ENCODE measurements at regions not wholly inside any gene's neighbourhood (a gene's known extent, or its start where the extent isn't known, plus 50 kb on each side); places are given as distances from the start of the nearest gene placed in this dataset.

DNA sequence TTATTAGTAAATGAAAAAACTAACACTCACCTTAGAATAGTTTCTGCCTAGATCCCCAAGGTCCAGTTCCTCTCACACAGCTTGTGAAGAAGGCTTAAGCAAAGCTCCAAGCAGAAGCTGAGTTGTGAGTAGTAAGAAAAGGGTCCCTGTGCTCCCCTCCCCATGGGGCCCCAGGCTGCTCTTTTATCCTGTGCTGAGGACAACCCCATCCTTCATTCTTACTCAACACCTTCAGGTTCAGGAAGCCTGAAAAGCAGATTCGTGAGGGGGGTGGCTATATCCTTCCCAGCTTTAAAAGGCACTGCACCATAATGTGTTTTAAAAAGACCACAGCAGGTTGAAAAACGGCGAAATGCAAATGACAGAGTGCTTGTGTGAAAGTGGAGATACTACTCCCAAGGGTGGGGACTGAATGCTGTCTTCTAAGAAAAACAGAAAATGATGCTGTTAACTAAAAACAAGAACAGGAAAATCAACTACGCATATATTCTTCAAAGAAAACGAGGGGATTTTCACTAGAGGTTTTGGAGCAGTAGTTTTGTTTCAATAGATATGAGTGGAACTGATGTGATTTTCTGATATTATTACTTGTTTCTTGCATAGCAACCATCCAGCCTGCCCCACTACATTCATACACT, 182.7 kb downstream of the KTN1 start (continued):
- TF ChIP-seq, protein P1, sequence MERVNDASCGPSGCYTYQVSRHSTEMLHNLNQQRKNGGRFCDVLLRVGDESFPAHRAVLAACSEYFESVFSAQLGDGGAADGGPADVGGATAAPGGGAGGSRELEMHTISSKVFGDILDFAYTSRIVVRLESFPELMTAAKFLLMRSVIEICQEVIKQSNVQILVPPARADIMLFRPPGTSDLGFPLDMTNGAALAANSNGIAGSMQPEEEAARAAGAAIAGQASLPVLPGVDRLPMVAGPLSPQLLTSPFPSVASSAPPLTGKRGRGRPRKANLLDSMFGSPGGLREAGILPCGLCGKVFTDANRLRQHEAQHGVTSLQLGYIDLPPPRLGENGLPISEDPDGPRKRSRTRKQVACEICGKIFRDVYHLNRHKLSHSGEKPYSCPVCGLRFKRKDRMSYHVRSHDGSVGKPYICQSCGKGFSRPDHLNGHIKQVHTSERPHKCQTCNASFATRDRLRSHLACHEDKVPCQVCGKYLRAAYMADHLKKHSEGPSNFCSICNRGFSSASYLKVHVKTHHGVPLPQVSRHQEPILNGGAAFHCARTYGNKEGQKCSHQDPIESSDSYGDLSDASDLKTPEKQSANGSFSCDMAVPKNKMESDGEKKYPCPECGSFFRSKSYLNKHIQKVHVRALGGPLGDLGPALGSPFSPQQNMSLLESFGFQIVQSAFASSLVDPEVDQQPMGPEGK (CRISPR knock-in tag; IDR thresholded peaks at IDR 0.05; ENCODE audit: borderline replicate concordance): no peak
- no peak for TF ChIP-seq ZNF70 (CRISPR knock-in tag; IDR thresholded peaks at IDR 0.05)

DNA sequence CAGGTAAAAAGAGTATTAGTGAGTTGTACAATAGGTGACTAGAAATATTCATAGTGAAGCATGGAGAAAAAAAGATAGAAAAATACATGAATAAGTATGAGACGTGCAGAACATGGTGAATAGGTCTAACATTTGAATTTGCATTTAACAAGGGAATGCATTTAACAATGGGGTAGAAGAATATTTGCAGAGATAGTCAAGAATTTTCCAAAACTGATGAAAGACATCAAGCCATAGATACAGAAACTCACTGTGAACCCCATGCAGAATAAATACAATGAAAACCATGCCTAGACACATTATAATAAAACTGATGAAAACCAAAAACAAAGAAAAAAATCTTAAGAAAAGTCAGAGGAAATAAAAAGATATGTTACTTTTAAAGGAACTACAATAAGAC, 184.8 kb downstream of the KTN1 start:
- TF ChIP-seq, protein P2, sequence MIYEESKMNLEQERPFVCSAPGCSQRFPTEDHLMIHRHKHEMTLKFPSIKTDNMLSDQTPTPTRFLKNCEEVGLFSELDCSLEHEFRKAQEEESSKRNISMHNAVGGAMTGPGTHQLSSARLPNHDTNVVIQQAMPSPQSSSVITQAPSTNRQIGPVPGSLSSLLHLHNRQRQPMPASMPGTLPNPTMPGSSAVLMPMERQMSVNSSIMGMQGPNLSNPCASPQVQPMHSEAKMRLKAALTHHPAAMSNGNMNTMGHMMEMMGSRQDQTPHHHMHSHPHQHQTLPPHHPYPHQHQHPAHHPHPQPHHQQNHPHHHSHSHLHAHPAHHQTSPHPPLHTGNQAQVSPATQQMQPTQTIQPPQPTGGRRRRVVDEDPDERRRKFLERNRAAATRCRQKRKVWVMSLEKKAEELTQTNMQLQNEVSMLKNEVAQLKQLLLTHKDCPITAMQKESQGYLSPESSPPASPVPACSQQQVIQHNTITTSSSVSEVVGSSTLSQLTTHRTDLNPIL (CRISPR knock-in tag; IDR thresholded peaks at IDR 0.05; ENCODE audit: low read depth): no peak
- no peak for TF ChIP-seq ZC3H10 (CRISPR knock-in tag; IDR thresholded peaks at IDR 0.05)
- no peak for TF ChIP-seq SNAI2 (CRISPR knock-in tag; IDR thresholded peaks at IDR 0.05)
- no peak for TF ChIP-seq ZFP30 (CRISPR knock-in tag; IDR thresholded peaks at IDR 0.05)
- TF ChIP-seq PPARA (CRISPR knock-in tag; IDR thresholded peaks at IDR 0.05; ENCODE audit: borderline replicate concordance): no peak
- TF ChIP-seq ZNF8 (CRISPR knock-in tag; IDR thresholded peaks at IDR 0.05): no peak
- no peak for TF ChIP-seq OSR1 (CRISPR knock-in tag; IDR thresholded peaks at IDR 0.05)
- TF ChIP-seq GLIS3 (CRISPR knock-in tag; IDR thresholded peaks at IDR 0.05): no peak
- TF ChIP-seq ISL1 (CRISPR knock-in tag; IDR thresholded peaks at IDR 0.05): no peak
- TF ChIP-seq ZFP3 (CRISPR knock-in tag; IDR thresholded peaks at IDR 0.05): no peak
- TF ChIP-seq, protein P3, sequence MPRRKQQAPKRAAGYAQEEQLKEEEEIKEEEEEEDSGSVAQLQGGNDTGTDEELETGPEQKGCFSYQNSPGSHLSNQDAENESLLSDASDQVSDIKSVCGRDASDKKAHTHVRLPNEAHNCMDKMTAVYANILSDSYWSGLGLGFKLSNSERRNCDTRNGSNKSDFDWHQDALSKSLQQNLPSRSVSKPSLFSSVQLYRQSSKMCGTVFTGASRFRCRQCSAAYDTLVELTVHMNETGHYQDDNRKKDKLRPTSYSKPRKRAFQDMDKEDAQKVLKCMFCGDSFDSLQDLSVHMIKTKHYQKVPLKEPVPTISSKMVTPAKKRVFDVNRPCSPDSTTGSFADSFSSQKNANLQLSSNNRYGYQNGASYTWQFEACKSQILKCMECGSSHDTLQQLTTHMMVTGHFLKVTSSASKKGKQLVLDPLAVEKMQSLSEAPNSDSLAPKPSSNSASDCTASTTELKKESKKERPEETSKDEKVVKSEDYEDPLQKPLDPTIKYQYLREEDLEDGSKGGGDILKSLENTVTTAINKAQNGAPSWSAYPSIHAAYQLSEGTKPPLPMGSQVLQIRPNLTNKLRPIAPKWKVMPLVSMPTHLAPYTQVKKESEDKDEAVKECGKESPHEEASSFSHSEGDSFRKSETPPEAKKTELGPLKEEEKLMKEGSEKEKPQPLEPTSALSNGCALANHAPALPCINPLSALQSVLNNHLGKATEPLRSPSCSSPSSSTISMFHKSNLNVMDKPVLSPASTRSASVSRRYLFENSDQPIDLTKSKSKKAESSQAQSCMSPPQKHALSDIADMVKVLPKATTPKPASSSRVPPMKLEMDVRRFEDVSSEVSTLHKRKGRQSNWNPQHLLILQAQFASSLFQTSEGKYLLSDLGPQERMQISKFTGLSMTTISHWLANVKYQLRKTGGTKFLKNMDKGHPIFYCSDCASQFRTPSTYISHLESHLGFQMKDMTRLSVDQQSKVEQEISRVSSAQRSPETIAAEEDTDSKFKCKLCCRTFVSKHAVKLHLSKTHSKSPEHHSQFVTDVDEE (CRISPR knock-in tag; IDR thresholded peaks at IDR 0.05): no peak
- no peak for ATAC-seq

DNA sequence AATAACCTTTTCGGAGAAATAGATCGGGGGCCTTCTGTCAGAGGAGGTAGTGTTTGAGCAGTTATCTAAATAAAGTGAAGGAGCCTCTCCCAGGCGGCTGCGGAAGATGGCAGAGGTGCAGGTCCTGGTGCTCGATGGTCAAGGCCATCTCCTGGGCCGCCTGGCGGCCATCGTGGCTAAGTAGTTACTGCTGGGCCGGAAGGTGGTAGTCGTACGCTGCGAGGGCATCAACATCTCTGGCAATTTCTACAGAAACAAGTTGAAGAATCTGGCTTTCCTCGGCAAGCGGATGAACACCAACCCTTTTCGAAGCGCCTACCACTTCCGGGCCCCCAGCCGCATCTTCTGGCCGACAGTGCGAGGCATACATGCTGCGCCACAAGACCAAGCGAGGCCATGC, 186.1 kb downstream of the KTN1 start:
- no peak for ATAC-seq
- TF ChIP-seq GLIS3 (CRISPR knock-in tag; IDR thresholded peaks at IDR 0.05) (no peak), ZFP30 (CRISPR knock-in tag; IDR thresholded peaks at IDR 0.05) (no peak), RARB (CRISPR knock-in tag; IDR thresholded peaks at IDR 0.05) (no peak), ZNF565 (CRISPR knock-in tag; conservative IDR thresholded peaks at IDR 0.05; ENCODE audit: low read depth) (no peak), ZC3H10 (CRISPR knock-in tag; IDR thresholded peaks at IDR 0.05) (no peak)
- TF ChIP-seq, protein P4, sequence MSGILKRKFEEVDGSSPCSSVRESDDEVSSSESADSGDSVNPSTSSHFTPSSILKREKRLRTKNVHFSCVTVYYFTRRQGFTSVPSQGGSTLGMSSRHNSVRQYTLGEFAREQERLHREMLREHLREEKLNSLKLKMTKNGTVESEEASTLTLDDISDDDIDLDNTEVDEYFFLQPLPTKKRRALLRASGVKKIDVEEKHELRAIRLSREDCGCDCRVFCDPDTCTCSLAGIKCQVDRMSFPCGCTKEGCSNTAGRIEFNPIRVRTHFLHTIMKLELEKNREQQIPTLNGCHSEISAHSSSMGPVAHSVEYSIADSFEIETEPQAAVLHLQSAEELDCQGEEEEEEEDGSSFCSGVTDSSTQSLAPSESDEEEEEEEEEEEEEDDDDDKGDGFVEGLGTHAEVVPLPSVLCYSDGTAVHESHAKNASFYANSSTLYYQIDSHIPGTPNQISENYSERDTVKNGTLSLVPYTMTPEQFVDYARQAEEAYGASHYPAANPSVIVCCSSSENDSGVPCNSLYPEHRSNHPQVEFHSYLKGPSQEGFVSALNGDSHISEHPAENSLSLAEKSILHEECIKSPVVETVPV (CRISPR knock-in tag; IDR thresholded peaks at IDR 0.05): no peak

DNA sequence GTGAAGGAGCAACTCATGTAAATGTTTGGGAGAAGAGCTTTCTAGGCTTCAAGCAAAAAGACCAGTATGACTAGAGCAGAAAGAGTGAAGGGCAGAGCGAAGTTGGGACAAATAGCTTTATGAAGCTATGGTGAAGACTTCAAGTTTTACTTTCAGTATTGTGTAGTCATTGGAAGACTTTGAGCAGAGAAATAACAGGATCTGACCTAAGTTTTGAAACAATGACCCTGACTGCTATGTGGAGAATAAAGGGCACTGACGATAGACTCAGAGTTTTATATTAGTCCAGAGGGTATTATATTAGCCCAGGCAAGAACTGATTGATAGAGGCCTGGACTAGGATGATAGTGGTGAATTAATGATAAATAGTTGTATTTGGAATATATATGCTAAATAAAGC, 187.3 kb downstream of the KTN1 start:
- ATAC-seq: no peak
- TF ChIP-seq ZNF70 (CRISPR knock-in tag; IDR thresholded peaks at IDR 0.05) (no peak), OSR1 (CRISPR knock-in tag; IDR thresholded peaks at IDR 0.05) (no peak), ZC3H10 (CRISPR knock-in tag; IDR thresholded peaks at IDR 0.05) (no peak), BACH2 (CRISPR knock-in tag; IDR thresholded peaks at IDR 0.05; ENCODE audit: borderline replicate concordance) (no peak), SNAI2 (CRISPR knock-in tag; IDR thresholded peaks at IDR 0.05) (no peak), RARB (CRISPR knock-in tag; IDR thresholded peaks at IDR 0.05) (no peak), ZNF8 (CRISPR knock-in tag; IDR thresholded peaks at IDR 0.05) (no peak), ZFP30 (CRISPR knock-in tag; IDR thresholded peaks at IDR 0.05) (no peak), ISL1 (CRISPR knock-in tag; IDR thresholded peaks at IDR 0.05) (no peak), ARNTL (CRISPR knock-in tag; IDR thresholded peaks at IDR 0.05; ENCODE audit: borderline replicate concordance, low read depth) (no peak)
- TF ChIP-seq, protein P3 (CRISPR knock-in tag; IDR thresholded peaks at IDR 0.05): no peak
- TF ChIP-seq, protein P2 (CRISPR knock-in tag; IDR thresholded peaks at IDR 0.05; ENCODE audit: low read depth): no peak
- TF ChIP-seq, protein P4 (CRISPR knock-in tag; IDR thresholded peaks at IDR 0.05): no peak
- TF ChIP-seq, protein P5, sequence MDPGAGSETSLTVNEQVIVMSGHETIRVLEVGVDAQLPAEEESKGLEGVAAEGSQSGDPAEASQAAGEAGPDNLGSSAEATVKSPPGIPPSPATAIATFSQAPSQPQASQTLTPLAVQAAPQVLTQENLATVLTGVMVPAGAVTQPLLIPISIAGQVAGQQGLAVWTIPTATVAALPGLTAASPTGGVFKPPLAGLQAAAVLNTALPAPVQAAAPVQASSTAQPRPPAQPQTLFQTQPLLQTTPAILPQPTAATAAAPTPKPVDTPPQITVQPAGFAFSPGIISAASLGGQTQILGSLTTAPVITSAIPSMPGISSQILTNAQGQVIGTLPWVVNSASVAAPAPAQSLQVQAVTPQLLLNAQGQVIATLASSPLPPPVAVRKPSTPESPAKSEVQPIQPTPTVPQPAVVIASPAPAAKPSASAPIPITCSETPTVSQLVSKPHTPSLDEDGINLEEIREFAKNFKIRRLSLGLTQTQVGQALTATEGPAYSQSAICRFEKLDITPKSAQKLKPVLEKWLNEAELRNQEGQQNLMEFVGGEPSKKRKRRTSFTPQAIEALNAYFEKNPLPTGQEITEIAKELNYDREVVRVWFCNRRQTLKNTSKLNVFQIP (CRISPR knock-in tag; IDR thresholded peaks at IDR 0.05; ENCODE audit: borderline replicate concordance, low read depth): no peak

Data from SK-N-SH treated with all-trans-retinoic acid at 6 μM for 48 hours (cell line).